ENCODE measurements at regions not wholly inside any gene's neighbourhood (a gene's known extent, or its start where the extent isn't known, plus 50 kb on each side); places are given as distances from the start of the nearest gene placed in this dataset.

DNA sequence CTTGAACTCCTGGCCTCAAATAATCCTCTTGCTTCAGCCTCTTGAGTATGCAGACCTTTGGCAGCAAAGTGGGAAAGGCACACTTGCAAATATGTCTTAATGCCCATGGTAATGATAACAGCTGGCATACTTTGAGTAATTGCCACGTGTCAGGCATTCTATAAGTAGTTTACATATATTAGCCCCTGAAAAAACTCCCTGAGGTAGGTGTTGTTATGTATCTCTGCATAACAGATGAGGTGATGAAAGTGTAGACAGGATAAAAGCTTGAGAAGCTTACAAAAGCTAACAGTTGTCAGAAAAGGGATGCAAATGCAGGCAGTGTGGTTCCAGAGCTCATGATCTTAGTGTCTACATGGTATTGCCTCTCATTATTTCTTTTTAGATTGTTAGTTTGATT is 291.1 kb upstream of the C11orf87 start:
- ChIA-PET CTCF (no interaction called here), POLR2A (no interaction called here)
- TF ChIP-seq SUZ12 (IDR thresholded peaks at IDR 0.05) = no peak
- no peak for TF ChIP-seq LEF1 (IDR thresholded peaks at IDR 0.05; ENCODE audit: borderline replicate concordance)
- TF ChIP-seq, protein P1, sequence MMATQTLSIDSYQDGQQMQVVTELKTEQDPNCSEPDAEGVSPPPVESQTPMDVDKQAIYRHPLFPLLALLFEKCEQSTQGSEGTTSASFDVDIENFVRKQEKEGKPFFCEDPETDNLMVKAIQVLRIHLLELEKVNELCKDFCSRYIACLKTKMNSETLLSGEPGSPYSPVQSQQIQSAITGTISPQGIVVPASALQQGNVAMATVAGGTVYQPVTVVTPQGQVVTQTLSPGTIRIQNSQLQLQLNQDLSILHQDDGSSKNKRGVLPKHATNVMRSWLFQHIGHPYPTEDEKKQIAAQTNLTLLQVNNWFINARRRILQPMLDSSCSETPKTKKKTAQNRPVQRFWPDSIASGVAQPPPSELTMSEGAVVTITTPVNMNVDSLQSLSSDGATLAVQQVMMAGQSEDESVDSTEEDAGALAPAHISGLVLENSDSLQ (IDR thresholded peaks at IDR 0.05) = no peak
- no peak for TF ChIP-seq TARDBP (IDR thresholded peaks at IDR 0.05)
- TF ChIP-seq HDGF (IDR thresholded peaks at IDR 0.05; ENCODE audit: borderline replicate concordance) = no peak
- TF ChIP-seq FOXM1 (IDR thresholded peaks at IDR 0.05; ENCODE audit: borderline replicate concordance) = no peak
- no peak for TF ChIP-seq ELF4 (IDR thresholded peaks at IDR 0.05)
- no peak for TF ChIP-seq L3MBTL2 (conservative IDR thresholded peaks at IDR 0.05)
- TF ChIP-seq FOXK2 (IDR thresholded peaks at IDR 0.05) = no peak
- TF ChIP-seq CTBP1 (IDR thresholded peaks at IDR 0.05; ENCODE audit: borderline replicate concordance) = no peak
- no peak for TF ChIP-seq ZNF384 (IDR thresholded peaks at IDR 0.05)
- TF ChIP-seq BHLHE40 (IDR thresholded peaks at IDR 0.05; ENCODE audit: borderline replicate concordance) = no peak
- no peak for DNase-seq (ENCODE audit: extremely low spot score)

DNA sequence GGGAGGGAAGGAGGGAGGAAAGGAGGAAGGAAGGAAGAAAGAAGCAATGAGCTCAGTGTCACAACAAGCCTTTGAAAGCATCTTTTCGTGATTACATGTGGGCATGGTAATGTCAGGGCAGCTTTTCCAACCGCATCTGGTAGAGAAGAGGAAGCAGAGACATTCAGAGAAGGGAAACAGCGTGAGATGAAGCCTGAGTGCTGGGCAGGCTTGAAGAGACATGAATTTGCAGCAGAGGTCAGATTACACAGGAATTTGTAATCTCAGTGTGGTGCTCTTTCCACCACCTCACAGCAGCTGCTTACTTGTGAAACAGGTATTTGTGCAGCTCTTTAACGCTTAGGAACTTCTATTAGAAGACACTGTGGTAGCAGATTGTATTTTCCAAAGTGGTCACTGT is 289.5 kb upstream of the C11orf87 start:
- ChIA-PET CTCF (no interaction called here), POLR2A (no interaction called here)
- TF ChIP-seq SP1 (IDR thresholded peaks at IDR 0.05) (no peak), L3MBTL2 (conservative IDR thresholded peaks at IDR 0.05) (no peak), LEF1 (IDR thresholded peaks at IDR 0.05; ENCODE audit: borderline replicate concordance) (no peak), ARNT (IDR thresholded peaks at IDR 0.05) (no peak), ZNF384 (IDR thresholded peaks at IDR 0.05) (no peak), CTBP1 (IDR thresholded peaks at IDR 0.05; ENCODE audit: borderline replicate concordance) (no peak), FOXK2 (IDR thresholded peaks at IDR 0.05) (no peak), FOXM1 (IDR thresholded peaks at IDR 0.05; ENCODE audit: borderline replicate concordance) (no peak), NFRKB (IDR thresholded peaks at IDR 0.05) (no peak), FOXA1 (IDR thresholded peaks at IDR 0.05) (no peak), BHLHE40 (IDR thresholded peaks at IDR 0.05; ENCODE audit: borderline replicate concordance) (no peak), ELF4 (IDR thresholded peaks at IDR 0.05) (no peak), SUZ12 (IDR thresholded peaks at IDR 0.05) (no peak), HDGF (IDR thresholded peaks at IDR 0.05; ENCODE audit: borderline replicate concordance) (no peak)
- TF ChIP-seq, protein P1 (IDR thresholded peaks at IDR 0.05) = no peak
- DNase-seq (ENCODE audit: extremely low spot score) = no peak

DNA sequence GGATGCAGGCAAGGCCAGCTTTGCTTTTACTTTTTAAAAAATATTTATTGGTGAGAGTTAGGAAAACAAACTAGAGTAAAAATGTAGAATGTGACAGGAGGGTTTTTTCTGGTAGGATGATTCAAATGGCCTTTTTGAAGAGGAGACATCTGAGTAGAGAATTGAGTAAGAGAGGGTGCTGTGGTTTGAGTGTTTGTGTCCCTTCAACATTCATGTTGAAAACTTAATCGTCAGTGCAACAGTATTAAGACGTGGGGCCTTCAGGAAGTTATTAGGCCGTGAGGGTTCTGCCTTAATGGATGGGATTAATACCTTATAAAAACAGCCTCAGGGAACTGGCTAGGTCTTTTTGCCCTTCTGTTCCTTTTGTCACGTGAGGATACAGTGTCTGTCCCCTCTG is 288.8 kb upstream of the C11orf87 start:
- CTCF ChIA-PET = no interaction called here
- DNase-seq (ENCODE audit: extremely low spot score) = no peak
- POLR2A ChIA-PET = no interaction called here
- TF ChIP-seq NFRKB (IDR thresholded peaks at IDR 0.05) (no peak), HDGF (IDR thresholded peaks at IDR 0.05; ENCODE audit: borderline replicate concordance) (no peak), BHLHE40 (IDR thresholded peaks at IDR 0.05; ENCODE audit: borderline replicate concordance) (no peak), ELF4 (IDR thresholded peaks at IDR 0.05) (no peak), LEF1 (IDR thresholded peaks at IDR 0.05; ENCODE audit: borderline replicate concordance) (no peak), TARDBP (IDR thresholded peaks at IDR 0.05) (no peak), ZNF384 (IDR thresholded peaks at IDR 0.05) (no peak), FOXK2 (IDR thresholded peaks at IDR 0.05) (no peak), FOXM1 (IDR thresholded peaks at IDR 0.05; ENCODE audit: borderline replicate concordance) (no peak)

GRCh38 chr11:109135627-109136026 is 286.4 kb upstream of the C11orf87 start:
- ChIA-PET POLR2A (no interaction called here), CTCF (no interaction called here)
- no peak for DNase-seq (ENCODE audit: extremely low spot score)
- no peak for TF ChIP-seq NFRKB (IDR thresholded peaks at IDR 0.05)
- TF ChIP-seq SUZ12 (IDR thresholded peaks at IDR 0.05) = no peak
- TF ChIP-seq FOXA1 (IDR thresholded peaks at IDR 0.05) = no peak
- TF ChIP-seq CTBP1 (IDR thresholded peaks at IDR 0.05; ENCODE audit: borderline replicate concordance) = no peak
- no peak for TF ChIP-seq ELF4 (IDR thresholded peaks at IDR 0.05)
- TF ChIP-seq, protein P1 (IDR thresholded peaks at IDR 0.05) = no peak

- TF ChIP-seq FOXK2 (IDR thresholded peaks at IDR 0.05) (no peak), SUZ12 (IDR thresholded peaks at IDR 0.05) (no peak), CTBP1 (IDR thresholded peaks at IDR 0.05; ENCODE audit: borderline replicate concordance) (no peak), SP1 (IDR thresholded peaks at IDR 0.05) (no peak), LEF1 (IDR thresholded peaks at IDR 0.05; ENCODE audit: borderline replicate concordance) (no peak), BHLHE40 (IDR thresholded peaks at IDR 0.05; ENCODE audit: borderline replicate concordance) (no peak), ELF4 (IDR thresholded peaks at IDR 0.05) (no peak), FOXM1 (IDR thresholded peaks at IDR 0.05; ENCODE audit: borderline replicate concordance) (no peak), FOXA1 (IDR thresholded peaks at IDR 0.05) (no peak), TARDBP (IDR thresholded peaks at IDR 0.05) (no peak), ZNF384 (IDR thresholded peaks at IDR 0.05) (no peak), HDGF (IDR thresholded peaks at IDR 0.05; ENCODE audit: borderline replicate concordance) (no peak), ARNT (IDR thresholded peaks at IDR 0.05) (no peak), NFRKB (IDR thresholded peaks at IDR 0.05) (no peak), L3MBTL2 (conservative IDR thresholded peaks at IDR 0.05) (no peak)
- TF ChIP-seq, protein P1 (IDR thresholded peaks at IDR 0.05) = no peak
- ChIA-PET CTCF (no interaction called here), POLR2A (no interaction called here)
- DNase-seq (ENCODE audit: extremely low spot score) = no peak
Observed at GRCh38 chr11:109138196-109138595, 283.8 kb upstream of the C11orf87 start.

DNA sequence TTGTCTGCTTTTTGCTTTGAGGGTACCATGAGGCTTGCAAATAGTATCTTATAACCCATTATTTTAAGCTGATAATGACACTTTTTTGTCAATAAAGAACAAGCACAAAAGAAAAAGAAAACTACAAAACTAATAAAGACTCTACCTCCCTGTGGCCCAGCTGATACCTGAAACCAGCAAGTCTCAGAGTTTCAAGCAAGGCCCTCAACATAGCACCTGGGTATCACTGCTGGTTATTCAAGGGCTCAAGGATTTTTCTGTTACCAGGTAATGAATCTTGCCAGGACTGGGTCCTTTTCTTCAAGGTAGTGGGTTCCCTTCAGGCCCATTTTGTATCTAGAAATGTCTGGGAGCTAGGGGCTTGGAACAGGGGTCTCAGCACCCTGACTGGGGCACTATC is 281.6 kb upstream of the C11orf87 start:
- TF ChIP-seq FOXA1 (IDR thresholded peaks at IDR 0.05) (no peak), FOXM1 (IDR thresholded peaks at IDR 0.05; ENCODE audit: borderline replicate concordance) (no peak), TARDBP (IDR thresholded peaks at IDR 0.05) (no peak)
- POLR2A ChIA-PET = no interaction called here
- no peak for DNase-seq (ENCODE audit: extremely low spot score)
- CTCF ChIA-PET = no interaction called here
